Skeletal muscle cell (primary cell): ENCODE measurements at regions not wholly inside any gene's neighbourhood (a gene's known extent, or its start where the extent isn't known, plus 50 kb on each side); places are given as distances from the start of the nearest gene placed in this dataset.
"Not testable (repeated sequence)": the region's sequence is repeated elsewhere in the genome, so short reads cannot be mapped to it uniquely, and the experiment has no call there.

Experiments
- DNase-seq: peaks from one replicate; pipeline ENCODE4 v3.0.0-alpha.2; 2010; ENCODE audit warnings: low read depth
- H3K4me3 ChIP-seq: 2 replicates; pipeline ENCODE4 v1.5.1; 2011; ENCODE audit warnings: low read depth, mild to moderate bottlenecking, control low read depth, low read length, moderate library complexity

DNA sequence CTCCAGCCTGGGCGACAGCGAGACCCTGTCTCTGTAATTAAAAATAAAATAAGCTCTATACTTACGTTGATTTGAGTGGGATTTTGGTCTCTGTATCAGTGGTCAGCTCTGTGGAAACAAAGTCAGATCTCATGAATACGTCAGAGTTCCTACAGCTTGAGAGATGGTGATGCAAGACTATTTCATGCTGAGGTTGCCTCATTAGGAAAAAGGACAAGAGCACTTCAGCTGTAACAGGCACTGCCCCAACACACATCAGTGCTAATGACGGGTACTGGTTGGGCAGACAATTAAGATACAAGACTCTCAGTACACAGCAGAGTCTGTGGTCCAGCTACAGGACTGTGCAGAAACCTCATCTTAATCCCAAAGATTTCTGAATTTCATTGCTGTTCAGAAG lies 246.4 kb upstream of the AMIGO2 start:
- DNase-seq = no peak
- H3K4me3 ChIP-seq = no peak overlapping the region

DNA sequence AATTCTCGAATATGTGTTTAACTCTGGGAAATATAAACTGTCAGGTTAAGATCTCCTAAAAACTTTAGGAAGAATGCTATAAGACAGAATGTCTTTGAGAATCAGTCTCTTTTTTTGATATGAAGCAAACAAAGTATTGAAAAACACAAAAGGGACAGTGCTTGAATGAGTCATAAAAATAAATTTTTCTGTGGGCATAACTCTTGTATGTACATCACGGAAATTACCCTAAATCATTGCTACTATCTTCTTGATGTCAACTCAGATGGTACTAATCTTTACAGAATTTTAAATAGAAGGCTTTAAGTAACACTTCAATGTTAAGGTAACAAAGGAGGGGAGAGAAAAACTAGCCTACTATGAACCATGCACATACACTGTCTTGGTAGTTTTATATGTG lies 244.0 kb upstream of the AMIGO2 start:
- no peak overlapping the region for H3K4me3 ChIP-seq

DNA sequence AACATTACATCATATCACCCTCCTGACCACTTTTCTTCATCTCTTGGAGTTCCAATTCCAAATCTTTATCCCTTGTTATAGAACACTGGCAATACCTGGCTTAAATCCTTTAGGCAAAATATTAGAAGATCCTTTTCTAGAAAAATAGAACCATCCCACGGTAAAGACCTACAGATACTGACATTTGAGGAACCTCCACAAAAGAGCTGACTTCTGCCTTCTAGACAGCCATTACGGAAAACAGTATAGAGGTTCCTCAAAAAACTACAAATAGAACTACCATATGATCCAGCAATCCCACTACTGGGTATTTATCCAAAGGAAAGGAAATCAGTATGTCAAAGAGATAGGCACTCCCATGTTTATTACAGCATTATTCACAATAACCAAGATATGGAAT lies 241.7 kb upstream of the AMIGO2 start:
- no peak overlapping the region for H3K4me3 ChIP-seq
- no peak for DNase-seq

More for the DNA sequence above, 244.0 kb upstream of the AMIGO2 start:
- DNase-seq = no peak

DNA sequence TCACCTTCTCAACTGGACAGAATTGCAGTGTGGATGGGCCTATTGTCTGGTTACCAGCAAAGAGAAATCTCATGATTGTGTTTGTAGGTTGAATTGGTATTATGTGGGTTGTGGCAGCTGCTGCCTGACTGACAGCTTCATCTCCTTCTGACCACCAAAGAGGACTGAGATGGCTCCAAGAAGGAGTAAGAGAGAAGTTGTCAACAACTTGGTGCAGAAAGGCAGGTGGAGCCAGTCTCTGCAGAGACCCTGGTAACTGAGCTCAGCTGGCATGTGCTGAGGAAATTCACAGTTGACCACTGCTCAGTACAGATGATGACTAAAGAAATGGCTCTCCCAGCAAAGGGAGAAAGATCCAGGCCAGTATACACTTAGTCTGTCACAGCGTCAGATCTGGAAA lies 240.0 kb upstream of the AMIGO2 start:
- H3K4me3 ChIP-seq = no peak overlapping the region
- no peak for DNase-seq

DNA sequence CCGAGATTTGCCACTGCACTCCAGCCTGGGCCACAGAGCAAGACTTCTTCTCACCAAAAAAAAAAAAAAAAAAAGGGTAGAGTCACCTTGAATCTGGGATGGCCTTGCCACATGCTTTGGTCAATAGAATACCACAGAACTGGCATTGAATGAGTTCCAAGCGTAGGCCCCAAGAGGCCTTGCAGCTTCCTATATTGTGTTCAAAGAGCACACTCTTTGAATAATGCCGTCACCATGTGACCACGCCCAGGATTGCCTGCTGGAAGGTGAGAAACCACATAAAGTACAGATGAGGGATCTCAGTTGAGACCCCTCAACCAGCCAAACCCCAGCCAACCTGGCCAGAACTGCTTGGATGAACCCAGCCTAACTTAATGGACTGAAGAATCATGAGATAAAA lies 239.2 kb upstream of the AMIGO2 start:
- no peak for DNase-seq
- no peak overlapping the region for H3K4me3 ChIP-seq

DNA sequence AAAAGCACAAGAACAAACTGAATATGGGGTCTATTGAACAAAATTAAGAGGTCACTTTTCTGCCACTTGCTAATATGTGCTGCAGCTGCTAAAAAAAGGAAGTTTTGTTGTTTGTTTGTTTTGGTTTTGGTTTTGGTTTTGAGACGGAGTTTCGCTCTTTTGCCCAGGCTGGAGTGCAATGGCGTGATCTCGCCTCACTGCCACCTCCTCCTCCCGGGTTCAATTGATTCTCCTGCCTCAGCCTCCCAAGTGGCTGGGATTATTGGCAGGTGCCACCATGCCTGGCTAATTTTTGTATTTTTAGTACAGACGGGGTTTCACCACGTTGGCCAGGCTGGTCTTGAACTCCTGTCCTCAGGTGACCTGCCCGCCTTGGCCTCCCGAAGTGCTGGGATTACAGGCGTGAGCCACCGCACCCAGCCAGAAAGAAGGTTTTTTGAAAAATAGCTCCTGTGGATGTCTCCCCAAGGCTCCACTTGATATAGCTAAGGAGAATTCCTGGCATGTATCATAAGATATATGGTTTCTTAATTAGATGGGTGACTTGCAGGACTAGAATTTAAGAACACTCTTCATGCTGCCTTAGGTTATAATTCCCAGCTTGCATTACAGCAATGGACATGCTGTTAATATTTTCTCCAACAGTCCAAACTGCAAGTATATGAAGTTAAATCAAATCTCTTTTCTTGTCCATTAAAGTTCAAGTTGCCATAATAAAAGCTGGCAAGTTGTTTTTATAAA lies 237.6 kb upstream of the AMIGO2 start:
- no peak overlapping the region for H3K4me3 ChIP-seq
- DNase-seq = no peak

DNA sequence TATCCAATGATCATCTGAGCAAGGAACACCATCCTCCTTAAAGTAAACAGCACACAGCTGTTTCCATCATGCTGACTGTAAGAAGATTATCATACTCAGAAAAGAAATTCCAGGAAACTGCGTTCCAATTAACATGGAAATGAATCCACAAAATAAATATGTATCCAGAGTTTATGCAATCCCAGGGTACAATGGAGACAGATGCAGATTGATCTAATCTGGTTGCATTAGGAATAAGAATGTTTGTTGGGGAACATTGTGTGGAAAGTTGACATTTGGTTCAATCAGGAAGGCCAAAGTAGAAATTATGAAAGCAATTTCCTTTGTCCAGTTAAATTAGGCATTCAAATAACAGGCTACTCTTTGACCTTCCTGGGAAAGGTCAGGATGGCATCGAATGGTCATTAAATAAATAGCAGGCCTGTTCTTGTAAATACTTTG lies 236.9 kb upstream of the AMIGO2 start:
- DNase-seq = no peak
- no peak overlapping the region for H3K4me3 ChIP-seq

DNA sequence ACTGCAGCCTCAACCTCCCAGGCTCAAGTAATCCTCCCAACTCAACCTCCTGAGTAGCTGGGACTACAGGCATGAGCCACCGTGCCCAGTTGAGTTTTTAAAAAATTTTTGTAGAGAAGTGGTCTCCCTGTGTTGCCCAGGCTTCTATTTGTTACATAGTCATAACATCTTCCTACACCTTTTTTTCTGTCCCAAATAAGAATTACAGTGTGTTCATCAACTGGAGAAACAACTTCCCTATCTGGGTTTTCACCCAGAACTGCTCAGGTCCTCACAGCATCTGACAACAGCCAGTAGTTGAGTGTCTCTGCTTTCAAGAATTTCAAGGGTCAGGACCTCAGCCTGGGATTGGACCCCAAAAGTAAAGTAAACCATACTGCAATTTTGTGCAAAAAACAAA lies 235.2 kb upstream of the AMIGO2 start:
- H3K4me3 ChIP-seq = no peak overlapping the region
- DNase-seq = no peak

DNA sequence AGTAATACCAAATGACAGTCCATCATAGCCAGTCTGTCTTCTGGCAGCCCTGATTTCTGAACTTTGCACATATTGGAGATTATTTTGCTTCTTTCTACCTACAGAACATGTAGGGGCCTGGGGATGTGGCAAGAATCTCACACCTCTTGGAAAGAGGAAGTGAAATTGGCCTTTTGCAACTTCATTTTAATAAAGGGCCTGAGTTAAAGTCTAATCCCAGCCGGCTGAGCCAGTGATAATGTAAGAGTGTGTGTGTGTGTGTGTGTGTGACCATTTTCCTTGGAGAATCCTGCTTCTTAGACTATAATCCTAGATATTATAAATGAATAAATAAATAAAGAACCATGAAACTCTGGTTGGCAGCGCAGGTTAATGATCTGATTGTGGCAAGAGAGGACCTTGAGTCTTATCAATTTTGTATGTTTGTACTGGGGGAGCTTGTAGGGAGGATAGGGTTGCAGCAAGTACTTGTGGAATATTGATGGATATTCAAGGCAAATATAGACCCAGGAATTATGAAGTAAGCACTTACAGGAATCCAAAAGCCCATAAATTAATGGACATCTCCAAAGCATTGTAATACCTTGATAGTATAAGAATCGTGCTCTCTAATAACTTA lies 233.2 kb upstream of the AMIGO2 start:
- no peak overlapping the region for H3K4me3 ChIP-seq
- no peak for DNase-seq

DNA sequence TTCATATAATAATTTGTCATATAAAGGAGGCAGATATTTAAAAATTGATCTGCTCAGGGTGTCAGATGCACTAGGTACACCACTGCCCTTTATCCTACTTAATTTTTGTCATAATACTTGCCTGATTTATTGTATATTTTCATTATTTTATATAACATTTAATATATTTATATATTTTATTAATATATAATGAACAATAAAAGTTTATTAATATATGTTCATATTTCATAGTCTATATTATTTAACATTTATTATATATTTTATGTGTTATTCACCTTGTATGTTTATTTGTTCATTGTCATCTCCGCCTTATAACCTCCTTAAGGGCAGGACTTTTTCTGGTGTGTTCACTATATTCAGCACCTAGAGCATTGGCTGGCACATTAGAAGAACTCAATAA lies 232.4 kb upstream of the AMIGO2 start:
- DNase-seq = no peak
- H3K4me3 ChIP-seq = no peak overlapping the region

DNA sequence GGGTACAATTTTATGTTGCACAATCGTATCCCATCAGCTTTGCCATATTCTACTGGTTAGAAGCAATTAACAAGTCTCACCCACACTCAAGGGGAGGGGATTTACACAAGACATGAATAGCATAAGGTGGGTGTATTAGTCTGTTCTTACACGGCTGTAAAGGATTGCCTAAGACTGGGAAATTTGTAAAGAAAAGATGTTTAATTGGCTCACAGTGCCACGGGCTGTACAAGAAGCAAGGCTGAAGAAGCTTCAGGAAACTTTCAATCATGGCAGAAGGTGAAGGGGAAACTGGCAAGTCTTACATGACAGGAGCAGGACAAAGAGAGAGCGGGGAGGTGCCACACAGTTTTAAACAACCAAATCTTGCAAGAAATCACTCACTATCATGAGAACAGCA lies 231.8 kb upstream of the AMIGO2 start:
- H3K4me3 ChIP-seq = no peak overlapping the region
- DNase-seq = no peak

DNA sequence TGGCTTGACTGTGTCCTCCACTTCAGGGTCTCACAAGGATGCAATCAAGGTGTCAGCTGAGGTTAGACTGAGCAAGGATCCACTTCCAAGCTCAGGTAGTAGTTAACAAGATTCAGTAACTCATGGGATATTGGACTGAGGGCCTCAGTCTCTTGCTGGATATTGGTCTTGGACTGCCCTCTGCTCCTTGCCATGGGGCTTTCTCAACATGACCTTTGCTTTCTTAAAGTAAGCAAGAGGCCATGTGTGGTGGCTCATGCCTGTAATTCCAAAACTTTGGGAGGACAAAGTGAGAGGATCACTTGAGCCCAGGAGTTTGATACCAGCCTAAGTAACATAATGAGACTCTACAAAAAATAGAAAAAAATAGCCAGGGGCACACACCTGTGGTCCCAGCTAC lies 231.3 kb upstream of the AMIGO2 start:
- no peak for DNase-seq
- no peak overlapping the region for H3K4me3 ChIP-seq

DNA sequence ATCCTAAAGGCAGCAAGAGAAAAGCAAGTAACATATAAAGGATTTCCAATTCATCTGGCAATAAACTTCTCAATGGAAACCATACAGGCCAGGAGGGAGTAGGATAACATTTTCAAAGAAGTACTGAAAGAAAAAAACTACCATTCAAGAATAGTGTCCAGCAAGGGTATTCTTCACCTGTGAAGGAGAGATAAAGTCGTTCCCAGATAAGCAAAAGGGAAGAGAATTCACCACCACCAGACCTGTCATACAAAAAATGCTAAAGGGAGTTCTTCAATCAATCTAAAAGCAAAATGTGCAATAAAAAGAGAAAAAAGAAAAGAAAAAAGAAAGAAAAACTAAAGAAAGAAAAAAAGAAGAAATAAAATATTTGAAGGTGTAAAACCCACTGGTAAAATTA lies 228.9 kb upstream of the AMIGO2 start:
- no peak overlapping the region for H3K4me3 ChIP-seq
- no peak for DNase-seq

DNA sequence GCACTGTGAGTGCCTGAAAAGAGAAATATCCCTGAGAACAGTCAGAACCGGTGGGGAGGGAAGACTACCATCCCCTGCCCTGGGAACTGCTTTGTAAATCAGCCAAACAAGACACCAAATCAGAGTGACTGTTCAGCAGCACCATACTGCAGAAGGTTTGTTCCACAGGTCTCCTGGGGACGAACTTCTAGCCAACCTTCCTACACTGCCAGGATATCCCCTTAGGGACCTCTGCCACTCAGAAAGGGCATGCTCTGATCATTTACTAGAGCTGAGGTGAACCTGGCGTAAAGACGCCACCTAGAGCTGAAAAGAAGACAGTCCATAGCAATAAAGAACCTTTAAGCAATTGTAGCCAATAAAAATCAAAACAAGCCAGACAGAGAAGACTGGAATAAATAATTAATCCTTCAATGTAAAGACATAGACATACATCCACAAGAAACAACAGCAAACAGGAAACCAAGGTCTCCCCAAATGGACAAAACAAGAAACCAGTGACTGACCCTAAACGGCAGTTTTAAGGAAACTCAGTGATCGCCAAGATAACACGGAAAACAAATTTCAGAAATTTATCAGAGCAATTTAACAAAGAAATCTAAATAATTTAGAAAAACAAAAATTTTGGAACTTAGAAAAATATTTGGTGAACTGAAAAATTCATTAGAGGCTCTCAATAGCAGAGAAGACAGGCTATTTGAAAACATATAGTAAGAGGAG lies 228.1 kb upstream of the AMIGO2 start:
- no peak overlapping the region for H3K4me3 ChIP-seq
- DNase-seq = peak; percentile 34

DNA sequence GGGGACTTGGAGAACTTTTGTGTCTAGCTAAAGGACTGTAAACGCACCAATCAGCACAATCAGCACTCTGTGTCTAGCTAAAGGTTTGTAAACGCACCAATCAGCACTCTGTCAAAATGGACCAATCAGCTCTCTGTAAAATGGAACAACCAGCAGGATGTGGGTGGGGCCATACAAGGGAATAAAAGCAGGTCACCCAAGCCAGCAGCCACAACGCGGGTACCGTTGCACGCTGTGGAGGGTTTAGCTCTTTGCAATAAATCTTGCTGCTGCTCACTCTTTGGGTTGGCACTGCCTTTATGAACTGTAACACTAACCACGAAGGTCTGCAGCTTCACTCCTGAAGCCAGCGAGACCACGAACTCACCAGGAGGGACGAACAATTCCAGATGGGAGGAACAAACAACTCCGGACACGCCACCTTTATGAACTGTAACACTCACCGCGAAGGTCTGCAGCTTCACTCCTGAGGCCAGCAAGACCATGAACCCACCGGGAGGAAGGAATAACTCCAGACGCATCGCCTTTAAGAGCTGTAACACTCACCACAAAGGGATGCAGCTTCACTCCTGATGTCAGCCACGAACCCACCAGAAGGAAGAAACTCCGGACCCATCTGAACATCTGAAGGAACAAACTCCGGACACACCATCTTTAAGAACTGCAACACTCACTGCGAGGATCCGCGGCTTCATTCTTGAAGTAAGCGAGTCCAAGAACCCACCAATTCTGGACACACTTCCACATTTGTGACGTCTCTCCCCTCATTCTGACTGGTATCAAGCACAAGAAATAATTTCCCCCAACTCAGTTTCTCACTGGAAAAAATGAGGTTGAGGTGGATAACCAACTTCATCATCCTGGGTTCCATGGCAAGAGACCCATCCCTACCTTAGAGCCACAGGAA lies 227.3 kb upstream of the AMIGO2 start:
- not testable (repeated sequence) for DNase-seq, H3K4me3 ChIP-seq

DNA sequence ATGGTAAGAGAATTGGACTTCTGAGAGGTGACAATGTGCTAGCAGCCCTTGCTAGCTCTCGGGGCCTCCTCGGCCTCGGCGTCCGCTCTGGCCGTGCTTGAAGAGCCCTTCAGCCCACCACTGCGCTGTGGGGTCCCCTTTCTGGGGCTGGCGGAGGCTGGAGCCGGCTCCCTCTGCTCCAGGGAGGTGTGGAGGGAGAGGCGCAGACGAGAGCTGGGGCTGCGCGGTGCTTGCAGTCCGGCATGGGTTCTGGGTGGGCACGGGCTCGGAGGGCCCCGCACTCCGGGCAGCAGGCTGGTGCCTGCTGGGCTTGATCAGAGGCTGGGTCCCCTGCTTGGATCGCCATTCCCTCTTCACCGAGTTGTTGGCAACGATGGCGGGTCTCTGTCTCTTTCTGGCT lies 226.4 kb upstream of the AMIGO2 start:
- no peak overlapping the region for H3K4me3 ChIP-seq
- DNase-seq = no peak

DNA sequence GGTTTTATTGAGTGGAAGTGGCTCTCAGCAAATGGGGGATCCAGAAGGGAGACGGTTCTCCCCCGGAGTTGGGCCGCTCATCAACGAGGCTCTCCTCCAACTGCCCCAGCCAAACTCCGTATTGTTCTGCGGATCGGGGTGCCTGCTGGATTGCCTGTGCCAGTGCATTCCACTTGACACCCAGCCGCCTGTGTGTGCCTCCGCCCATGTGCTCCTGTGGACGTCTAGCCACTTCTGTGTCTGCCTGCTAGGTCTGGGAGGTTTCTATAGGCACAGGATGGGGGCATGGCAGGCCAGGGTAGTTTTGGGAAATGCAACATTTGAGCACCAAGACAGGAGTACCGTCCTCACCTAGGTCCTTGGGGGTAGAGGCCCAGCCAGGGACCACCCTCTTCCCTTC lies 225.7 kb upstream of the AMIGO2 start:
- H3K4me3 ChIP-seq = no peak overlapping the region

DNA sequence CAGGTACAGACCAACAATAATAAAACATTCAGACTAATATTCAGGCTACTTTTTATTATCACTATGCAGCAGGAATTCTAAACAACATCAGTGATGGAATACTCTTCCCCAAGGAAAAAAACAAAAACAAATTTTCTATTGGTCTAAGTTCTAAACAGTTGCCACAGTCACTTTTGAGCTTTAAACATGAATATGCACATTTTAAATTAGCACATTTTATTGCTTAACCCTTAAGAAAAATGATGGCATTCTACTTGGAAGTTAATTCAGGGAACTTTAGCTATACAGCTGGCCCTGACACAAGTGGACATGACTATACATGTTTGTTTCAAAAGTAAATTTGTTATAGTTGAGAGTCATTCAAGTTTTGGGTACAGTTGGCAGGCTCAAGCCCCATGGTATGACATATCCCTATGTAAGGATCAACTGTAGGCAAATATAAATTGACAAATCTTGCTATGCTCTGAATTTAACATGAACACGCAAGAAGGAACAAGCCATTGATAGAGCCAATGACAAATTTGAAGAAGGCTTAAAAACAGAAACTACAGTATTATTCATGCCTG lies 224.3 kb upstream of the AMIGO2 start:
- DNase-seq = no peak

More for the DNA sequence above, 225.7 kb upstream of the AMIGO2 start:
- DNase-seq = no peak

DNA sequence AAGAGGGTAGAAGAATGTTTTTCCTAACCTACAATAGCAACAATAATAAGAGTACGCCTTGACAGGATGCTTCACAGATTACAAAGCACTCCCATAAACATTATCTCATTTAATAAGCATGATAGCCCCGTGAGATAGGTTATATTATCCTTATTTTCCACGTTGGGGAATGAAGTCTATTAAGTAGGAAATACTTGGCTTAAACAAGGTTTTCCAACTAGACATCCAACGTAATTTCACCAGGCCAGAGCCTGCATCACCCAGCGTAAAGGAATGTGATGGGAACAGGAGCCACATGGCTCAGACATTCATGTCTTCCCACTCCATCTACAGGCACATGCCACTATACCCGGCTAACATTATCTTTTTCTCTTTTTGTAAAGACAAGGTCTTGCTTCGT lies 223.4 kb upstream of the AMIGO2 start:
- H3K4me3 ChIP-seq = no peak overlapping the region
- DNase-seq = no peak

More for the DNA sequence above, 224.3 kb upstream of the AMIGO2 start:
- no peak overlapping the region for H3K4me3 ChIP-seq
